SK-N-SH treated with all-trans-retinoic acid at 6 μM for 48 hours (cell line): ENCODE measurements at regions not wholly inside any gene's neighbourhood (a gene's known extent, or its start where the extent isn't known, plus 50 kb on each side); places are given as distances from the start of the nearest gene placed in this dataset.

Experiments used
- ATAC-seq: fragments of 200-7000 bp; cut with Tn5 transposase; 3 replicates; pipeline ENCODE4 v1.9.1; 2020; ENCODE audit warnings: mild to moderate bottlenecking, moderate library complexity
- ARNTL ChIP-seq: fragments of 450-650 bp; formaldehyde crosslinking; IDR thresholded peaks from 2 replicates; pipeline ENCODE4 v1.5.0; 2020; ENCODE audit warnings: low read depth, mild to moderate bottlenecking, moderate library complexity, borderline replicate concordance
- BACH2 ChIP-seq: fragments of 250-450 bp; sonication (Bioruptor Pico); IDR thresholded peaks from 2 replicates; pipeline ENCODE4 v1.9.0; 2021; ENCODE audit warnings: mild to moderate bottlenecking, borderline replicate concordance
- CREB5 ChIP-seq: fragments of 250-450 bp; sonication (Bioruptor Pico); IDR thresholded peaks from 2 replicates; pipeline ENCODE4 v1.5.1; 2020; ENCODE audit warnings: low read depth, mild to moderate bottlenecking, moderate library complexity
- CSDC2 ChIP-seq: fragments of 250-450 bp; sonication (Bioruptor Pico); IDR thresholded peaks from 2 replicates; pipeline ENCODE4 v1.5.0; 2020; ENCODE audit warnings: mild to moderate bottlenecking, moderate library complexity
- ESRRG ChIP-seq: fragments of 250-450 bp; sonication (Bioruptor Pico); IDR thresholded peaks from 2 replicates; pipeline ENCODE4 v1.6.1; 2021; ENCODE audit warnings: mild to moderate bottlenecking
- GLIS3 ChIP-seq: fragments of 250-450 bp; sonication (Bioruptor Pico); IDR thresholded peaks from 2 replicates; pipeline ENCODE4 v1.5.0; 2020; ENCODE audit warnings: mild to moderate bottlenecking, moderate library complexity
- ISL1 ChIP-seq: fragments of 250-450 bp; sonication (Bioruptor Pico); IDR thresholded peaks from 2 replicates; pipeline ENCODE4 v2.1.2; 2022; ENCODE audit warnings: mild to moderate bottlenecking, moderate library complexity
- OSR1 ChIP-seq: fragments of 250-450 bp; sonication (Bioruptor Pico); IDR thresholded peaks from 2 replicates; pipeline ENCODE4 v1.8.0; 2022; ENCODE audit warnings: moderate library complexity, mild to moderate bottlenecking, inconsistent platforms
- PATZ1 ChIP-seq: fragments of 250-450 bp; sonication (Bioruptor Pico); IDR thresholded peaks from 2 replicates; pipeline ENCODE4 v1.8.0; 2020; ENCODE audit warnings: mild to moderate bottlenecking, moderate library complexity, borderline replicate concordance
- POU6F1 ChIP-seq: fragments of 250-450 bp; sonication (Bioruptor Pico); IDR thresholded peaks from 2 replicates; pipeline ENCODE4 v1.8.0; 2021; ENCODE audit warnings: low read depth, mild to moderate bottlenecking, moderate library complexity, borderline replicate concordance
- PPARA ChIP-seq: fragments of 250-450 bp; sonication (Bioruptor Pico); IDR thresholded peaks from 2 replicates; pipeline ENCODE4 v1.5.0; 2020; ENCODE audit warnings: mild to moderate bottlenecking, borderline replicate concordance
- RARB ChIP-seq: fragments of 250-450 bp; sonication (Bioruptor Pico); IDR thresholded peaks from 2 replicates; pipeline ENCODE4 v1.8.0; 2021; ENCODE audit warnings: mild to moderate bottlenecking, moderate library complexity
- SNAI2 ChIP-seq: fragments of 250-450 bp; sonication (Bioruptor Pico); IDR thresholded peaks from 2 replicates; pipeline ENCODE4 v1.5.0; 2020; ENCODE audit warnings: mild to moderate bottlenecking, moderate library complexity
- TCF4 ChIP-seq: fragments of 250-450 bp; sonication (Bioruptor Pico); IDR thresholded peaks from 2 replicates; pipeline ENCODE4 v1.8.0; 2021; ENCODE audit warnings: mild to moderate bottlenecking, moderate library complexity, borderline replicate concordance
- TOX ChIP-seq: fragments of 250-450 bp; sonication (Bioruptor Pico); IDR thresholded peaks from 2 replicates; pipeline ENCODE4 v1.8.0; 2021; ENCODE audit warnings: mild to moderate bottlenecking, moderate library complexity, borderline replicate concordance
- TSHZ2 ChIP-seq: fragments of 250-450 bp; sonication (Bioruptor Pico); IDR thresholded peaks from 2 replicates; pipeline ENCODE4 v1.5.0; 2020; ENCODE audit warnings: mild to moderate bottlenecking, moderate library complexity
- ZC3H10 ChIP-seq: fragments of 250-450 bp; sonication (Bioruptor Pico); IDR thresholded peaks from 2 replicates; pipeline ENCODE4 v1.5.1; 2021; ENCODE audit warnings: mild to moderate bottlenecking, moderate library complexity
- ZFP3 ChIP-seq: fragments of 250-450 bp; sonication (Bioruptor Pico); IDR thresholded peaks from 2 replicates; pipeline ENCODE4 v1.5.0; 2020; ENCODE audit warnings: mild to moderate bottlenecking, moderate library complexity
- ZFP30 ChIP-seq: fragments of 450-650 bp; formaldehyde crosslinking; IDR thresholded peaks from 2 replicates; pipeline ENCODE4 v1.5.0; 2022; ENCODE audit warnings: mild to moderate bottlenecking, moderate library complexity
- ZNF565 ChIP-seq: fragments of 450-650 bp; formaldehyde crosslinking; conservative IDR thresholded peaks from 2 replicates; pipeline ENCODE4 v1.5.0; 2020; ENCODE audit warnings: low read depth, mild to moderate bottlenecking, moderate library complexity
- ZNF70 ChIP-seq: fragments of 450-650 bp; formaldehyde crosslinking; IDR thresholded peaks from 2 replicates; pipeline ENCODE4 v1.5.0; 2020; ENCODE audit warnings: mild to moderate bottlenecking, moderate library complexity
- ZNF8 ChIP-seq: fragments of 450-650 bp; formaldehyde crosslinking; IDR thresholded peaks from 2 replicates; pipeline ENCODE4 v1.5.0; 2020; ENCODE audit warnings: mild to moderate bottlenecking, moderate library complexity

- no peak for TF ChIP-seq PATZ1
Observed at GRCh38 chr7:25314094-25314730, 85.9 kb upstream of the NPVF start (continued).

- ATAC-seq, result no peak
- TF ChIP-seq PPARA (CRISPR knock-in tag) (no peak), CREB5 (no peak), OSR1 (CRISPR knock-in tag) (no peak), RARB (CRISPR knock-in tag) (no peak), TCF4 (CRISPR knock-in tag) (no peak), ZFP3 (no peak), SNAI2 (no peak), TSHZ2 (CRISPR knock-in tag) (no peak), ISL1 (CRISPR knock-in tag) (no peak), ZFP30 (CRISPR knock-in tag) (no peak), ZNF565 (CRISPR knock-in tag) (no peak), BACH2 (CRISPR knock-in tag) (no peak), TOX (CRISPR knock-in tag) (no peak), ZNF8 (no peak), GLIS3 (CRISPR knock-in tag) (no peak), ZNF70 (CRISPR knock-in tag) (no peak), POU6F1 (CRISPR knock-in tag) (no peak), ARNTL (CRISPR knock-in tag) (no peak)
Observed at GRCh38 chr7:25314731-25315267, 86.5 kb upstream of the NPVF start.

GRCh38 chr7:25316366-25316765, 88.1 kb upstream of the NPVF start:
- no peak for ATAC-seq
- TF ChIP-seq ZNF565 (CRISPR knock-in tag) (no peak), BACH2 (CRISPR knock-in tag) (no peak), CSDC2 (no peak), SNAI2 (no peak), GLIS3 (CRISPR knock-in tag) (no peak), CREB5 (no peak), RARB (CRISPR knock-in tag) (no peak), ZFP30 (CRISPR knock-in tag) (no peak), POU6F1 (CRISPR knock-in tag) (no peak), ZNF70 (CRISPR knock-in tag) (no peak), PATZ1 (no peak), ZC3H10 (CRISPR knock-in tag) (no peak), ISL1 (CRISPR knock-in tag) (no peak), ESRRG (CRISPR knock-in tag) (no peak), OSR1 (CRISPR knock-in tag) (no peak)
